Fibroblast of skin of right quadriceps (primary cell): ENCODE measurements at regions not wholly inside any gene's neighbourhood (a gene's known extent, or its start where the extent isn't known, plus 50 kb on each side); places are given as distances from the start of the nearest gene placed in this dataset.
A peak's percentile ranks its signal among the peaks of the same experiment; 100 is the strongest.

ENCODE experiments used
- DNase-seq: peaks from one replicate; pipeline ENCODE4 v3.0.0-alpha.2; 2013

GRCh38 chr6:25070547-25071366 lies 135.0 kb upstream of the RIPOR2 start:
- peak; percentile 77 for DNase-seq

- DNase-seq = no peak
Measured at GRCh38 chr6:25078141-25078540, 142.4 kb upstream of the RIPOR2 start.

GRCh38 chr6:25083784-25084507 lies 148.2 kb upstream of the RIPOR2 start:
- no peak for DNase-seq

- no peak for DNase-seq
Measured at GRCh38 chr6:25084508-25084833, 148.7 kb upstream of the RIPOR2 start.

- no peak for DNase-seq
Measured at GRCh38 chr6:25085756-25086155, 150.0 kb upstream of the RIPOR2 start.

- DNase-seq = no peak
Measured at GRCh38 chr6:25086500-25087091, 150.8 kb upstream of the RIPOR2 start.

DNA sequence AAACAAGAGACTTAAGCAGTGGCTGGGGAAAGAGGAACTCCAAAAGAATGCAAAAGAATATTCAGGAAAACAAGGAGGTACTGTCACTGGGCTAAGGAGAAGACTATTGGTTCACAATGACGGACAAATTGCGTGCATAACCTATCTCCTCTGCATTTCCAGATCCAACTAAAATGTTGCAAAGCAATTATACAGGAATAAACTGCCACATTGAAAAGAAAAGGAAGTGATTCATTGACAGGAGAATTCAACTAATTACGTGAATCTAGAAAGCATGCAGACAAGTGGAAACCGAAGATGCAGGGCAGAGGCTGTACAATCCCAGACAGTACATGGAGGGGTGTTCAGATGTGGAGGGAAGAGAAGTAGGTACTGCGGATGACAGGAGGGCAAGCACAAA lies 152.8 kb upstream of the RIPOR2 start:
- DNase-seq = peak; percentile 60

GRCh38 chr6:25089442-25089841 lies 153.7 kb upstream of the RIPOR2 start:
- no peak for DNase-seq

GRCh38 chr6:25094726-25095125 lies 159.0 kb upstream of the RIPOR2 start:
- no peak for DNase-seq

DNA sequence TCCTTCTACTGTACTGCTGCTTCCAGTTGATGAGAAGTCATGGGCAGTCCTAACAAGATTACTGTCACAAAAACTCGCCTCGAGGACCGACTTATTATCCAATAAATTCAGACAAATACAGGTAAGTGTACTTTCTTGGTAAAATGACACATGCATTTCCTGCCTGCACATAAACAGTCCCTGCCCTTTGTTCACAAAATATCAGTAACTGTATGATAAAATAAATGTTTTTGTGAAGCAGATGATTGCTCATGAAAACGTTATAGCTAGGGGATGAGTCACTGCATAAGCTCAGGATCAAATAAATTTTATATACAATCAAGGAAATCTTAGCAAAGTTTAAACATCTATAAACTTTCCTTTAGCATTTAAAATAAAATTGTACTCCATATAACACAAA lies 164.5 kb upstream of the RIPOR2 start:
- DNase-seq = no peak

DNA sequence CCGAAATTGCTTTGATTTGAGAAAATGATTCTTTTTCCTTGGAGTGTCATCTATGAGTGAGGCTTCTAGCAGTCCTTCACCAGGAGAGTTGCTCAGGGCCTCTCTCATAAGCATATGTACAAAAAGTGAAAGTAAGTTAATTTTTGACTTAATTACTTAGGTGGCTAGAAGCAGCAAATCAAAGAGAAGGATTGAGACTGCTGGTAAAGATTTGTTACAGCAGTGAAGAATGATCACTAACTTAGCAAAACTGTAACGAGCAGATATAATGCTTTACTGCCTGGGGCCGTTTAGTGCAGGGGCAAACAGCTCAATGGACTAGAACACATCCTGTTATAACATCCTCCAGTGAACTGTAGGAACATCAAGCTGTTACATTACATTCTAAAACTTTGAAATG lies 167.8 kb upstream of the RIPOR2 start:
- DNase-seq = no peak

DNA sequence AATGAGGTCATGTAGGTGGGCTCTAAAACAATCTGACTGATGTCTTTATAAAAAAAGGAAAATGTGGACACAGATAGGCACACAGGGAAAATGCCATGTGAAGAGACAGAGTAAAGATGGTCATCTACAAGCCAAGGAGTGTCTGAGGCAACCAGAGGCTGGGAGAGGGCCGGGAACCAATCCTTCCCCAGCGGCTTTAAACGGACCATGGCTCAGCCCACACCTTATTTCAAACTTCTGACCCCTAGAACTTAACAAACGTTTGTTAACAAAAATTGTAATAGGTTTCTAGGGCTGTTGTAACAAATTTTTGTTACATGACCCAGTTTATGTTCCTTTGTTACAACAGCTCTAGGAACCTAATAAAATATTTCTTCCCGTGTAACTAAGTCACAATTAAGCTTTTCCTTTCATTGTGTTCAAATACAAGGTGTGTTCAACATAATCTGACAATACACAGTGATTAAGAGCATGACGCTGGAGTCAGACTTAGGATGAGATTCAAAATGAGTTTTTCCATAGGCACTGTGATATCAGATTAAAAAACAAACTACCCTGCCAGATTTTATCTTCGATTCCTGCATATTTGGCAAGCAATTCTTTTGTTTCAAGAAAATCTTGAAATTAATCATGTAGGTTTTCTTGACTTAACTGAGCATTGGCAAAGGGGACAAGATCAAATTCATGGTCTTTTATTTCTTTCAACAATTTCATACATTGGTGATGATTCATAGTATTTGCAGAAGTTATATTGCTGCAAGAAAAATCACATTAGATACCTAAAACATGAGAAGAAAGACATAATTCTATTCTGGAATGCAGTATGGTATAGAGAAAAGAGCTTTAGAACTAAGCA lies 169.5 kb upstream of the RIPOR2 start:
- peak; percentile 8 for DNase-seq

DNA sequence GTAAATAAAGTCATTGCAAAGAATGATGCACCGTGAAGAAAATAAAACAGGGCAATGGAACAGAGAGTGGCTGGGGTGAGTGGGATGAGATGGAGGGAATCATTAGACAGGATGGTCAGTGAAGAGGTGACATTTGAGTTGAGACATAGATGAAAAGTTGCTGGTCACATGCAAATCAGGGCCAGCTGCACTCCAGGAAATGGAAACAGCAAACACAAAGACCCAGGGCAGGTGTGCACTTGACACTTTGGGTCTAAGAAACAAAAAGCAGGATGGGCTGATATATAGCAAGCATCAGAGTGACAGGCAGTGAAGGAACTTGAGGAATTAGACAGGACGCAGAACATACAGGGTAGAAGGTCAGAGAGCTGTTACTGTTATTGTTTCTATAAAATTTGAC lies 171.5 kb upstream of the RIPOR2 start:
- DNase-seq = no peak

DNA sequence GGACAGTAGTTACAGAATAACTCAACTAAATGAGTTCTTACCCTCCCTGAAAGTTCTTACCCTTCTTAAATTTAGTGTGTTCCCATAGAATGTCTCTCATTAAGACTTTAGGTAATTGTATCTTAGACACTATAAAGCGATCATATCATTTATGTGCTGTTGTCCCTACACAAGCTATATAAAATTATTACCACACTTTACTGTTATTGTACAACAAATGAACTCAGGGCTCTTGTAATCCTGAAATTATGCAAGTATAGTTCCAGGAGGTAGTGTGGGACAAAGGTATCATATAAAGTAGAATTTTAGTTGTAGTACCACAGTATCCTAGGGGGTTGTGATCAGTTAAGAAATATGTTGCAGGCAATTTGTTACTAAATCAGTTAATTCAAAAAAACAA lies 167.4 kb upstream of the CARMIL1 start:
- no peak for DNase-seq

DNA sequence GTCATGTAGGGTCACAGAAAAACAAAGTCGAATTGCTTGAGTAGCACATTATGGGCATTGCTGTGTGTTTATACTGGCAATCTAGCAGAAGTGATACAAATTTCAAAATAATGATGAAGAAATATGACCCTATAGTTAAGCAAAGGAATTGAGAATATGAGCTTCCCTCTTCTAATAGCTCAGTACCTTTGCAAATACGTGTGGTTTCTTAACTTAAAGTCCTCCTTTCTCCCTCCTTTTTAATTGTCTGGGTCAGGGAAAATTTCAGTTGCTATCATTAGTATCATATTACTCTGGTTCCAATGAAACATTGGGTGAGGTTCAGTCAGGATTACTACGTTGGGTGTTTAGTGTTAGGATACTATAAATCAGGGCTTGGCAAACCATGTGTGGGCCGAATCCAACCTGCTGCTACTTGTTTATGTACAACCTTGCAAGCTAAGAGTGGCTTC lies 166.8 kb upstream of the CARMIL1 start:
- DNase-seq = no peak

- DNase-seq = no peak
Measured at GRCh38 chr6:25113436-25113835, 165.7 kb upstream of the CARMIL1 start.

- no peak for DNase-seq
Measured at GRCh38 chr6:25118038-25118437, 161.1 kb upstream of the CARMIL1 start.

DNA sequence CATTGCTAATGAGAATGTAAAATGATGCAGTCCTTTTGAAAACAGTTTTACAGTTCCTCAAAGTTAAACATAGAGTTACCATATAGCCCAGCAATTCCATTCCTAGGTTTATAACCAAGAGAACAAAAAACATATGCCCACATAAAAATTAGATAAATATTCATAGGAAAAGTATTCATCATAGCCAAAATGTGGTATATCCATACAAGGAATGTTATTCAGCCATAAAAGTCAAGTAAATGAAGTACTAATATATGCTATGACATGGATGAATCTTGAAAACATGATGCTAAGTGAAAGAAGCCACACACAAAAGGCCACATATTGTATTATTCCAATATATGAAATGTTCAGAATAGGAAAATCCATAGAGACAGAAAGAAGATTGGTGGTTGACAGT lies 158.0 kb upstream of the CARMIL1 start:
- DNase-seq = no peak

- peak; percentile 18 for DNase-seq
Measured at GRCh38 chr6:25122001-25122400, 157.2 kb upstream of the CARMIL1 start.

GRCh38 chr6:25122622-25123237 lies 156.4 kb upstream of the CARMIL1 start:
- DNase-seq = no peak

DNA sequence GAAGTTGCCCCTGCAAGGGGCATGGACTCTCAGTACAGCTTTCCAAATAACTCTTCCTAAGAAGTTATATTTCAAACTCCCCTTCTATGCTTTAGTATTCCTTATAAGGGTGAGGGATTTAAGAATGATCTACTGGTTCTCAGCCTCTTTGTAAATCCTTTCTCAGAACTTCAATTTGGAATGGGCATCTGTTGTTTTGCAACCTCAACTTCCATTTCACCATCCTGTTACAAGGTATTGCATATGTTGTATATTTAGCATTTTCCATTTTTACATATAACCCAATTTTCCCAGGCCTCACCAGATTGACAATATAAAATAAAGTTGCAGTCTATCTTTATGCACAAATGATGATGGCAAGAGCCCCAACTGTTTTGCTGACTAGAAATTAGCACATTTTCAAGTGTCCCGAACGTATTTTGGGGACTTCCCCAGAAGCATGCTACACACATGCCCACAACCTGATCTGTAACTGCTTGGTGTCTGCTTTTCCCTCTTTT lies 154.9 kb upstream of the CARMIL1 start:
- DNase-seq = no peak

GRCh38 chr6:25125736-25126135 lies 153.4 kb upstream of the CARMIL1 start:
- DNase-seq = no peak
